ENCODE measurements at regions not wholly inside any gene's neighbourhood (a gene's known extent, or its start where the extent isn't known, plus 50 kb on each side); places are given as distances from the start of the nearest gene placed in this dataset.
"Not testable (repeated sequence)": the region's sequence is repeated elsewhere in the genome, so short reads cannot be mapped to it uniquely, and the experiment has no call there.

DNA sequence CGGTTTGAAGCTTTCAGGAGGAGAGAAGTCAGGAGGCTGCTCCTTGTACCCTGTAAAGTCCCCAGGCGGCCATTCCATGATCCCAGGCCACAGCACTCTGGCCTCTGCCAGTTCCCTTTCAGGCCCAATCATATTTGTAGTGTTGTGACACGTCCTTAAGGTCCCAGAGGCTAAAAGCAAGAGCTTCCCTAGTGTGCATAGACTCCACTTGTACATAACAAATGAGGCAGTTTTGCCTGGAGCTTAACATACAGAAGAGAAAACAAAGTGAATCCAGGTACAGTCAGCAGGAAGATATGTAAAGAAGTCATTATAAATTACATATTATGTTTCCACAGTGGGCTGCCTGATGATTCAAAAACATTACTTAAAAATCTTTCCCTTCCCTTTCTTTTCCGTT is 81.1 kb upstream of the RPH3A start:
- H3K27me3 ChIP-seq (replicated peaks; ENCODE audit: control insufficient read depth, insufficient read depth, low read length), result 0 out of 2 replicates have a peak, but pooled peaks cover 2% of the 10 kb centered on the region
- TF ChIP-seq, protein P1, sequence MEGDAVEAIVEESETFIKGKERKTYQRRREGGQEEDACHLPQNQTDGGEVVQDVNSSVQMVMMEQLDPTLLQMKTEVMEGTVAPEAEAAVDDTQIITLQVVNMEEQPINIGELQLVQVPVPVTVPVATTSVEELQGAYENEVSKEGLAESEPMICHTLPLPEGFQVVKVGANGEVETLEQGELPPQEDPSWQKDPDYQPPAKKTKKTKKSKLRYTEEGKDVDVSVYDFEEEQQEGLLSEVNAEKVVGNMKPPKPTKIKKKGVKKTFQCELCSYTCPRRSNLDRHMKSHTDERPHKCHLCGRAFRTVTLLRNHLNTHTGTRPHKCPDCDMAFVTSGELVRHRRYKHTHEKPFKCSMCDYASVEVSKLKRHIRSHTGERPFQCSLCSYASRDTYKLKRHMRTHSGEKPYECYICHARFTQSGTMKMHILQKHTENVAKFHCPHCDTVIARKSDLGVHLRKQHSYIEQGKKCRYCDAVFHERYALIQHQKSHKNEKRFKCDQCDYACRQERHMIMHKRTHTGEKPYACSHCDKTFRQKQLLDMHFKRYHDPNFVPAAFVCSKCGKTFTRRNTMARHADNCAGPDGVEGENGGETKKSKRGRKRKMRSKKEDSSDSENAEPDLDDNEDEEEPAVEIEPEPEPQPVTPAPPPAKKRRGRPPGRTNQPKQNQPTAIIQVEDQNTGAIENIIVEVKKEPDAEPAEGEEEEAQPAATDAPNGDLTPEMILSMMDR (IDR thresholded peaks at IDR 0.05; ENCODE audit: insufficient read depth, low read length, poor library complexity, severe bottlenecking), result no peak
- H3K36me3 ChIP-seq (ENCODE audit: control insufficient read depth, insufficient read depth, low read length), result no peaks in the 10 kb centered on the region
- no peak for DNase-seq (ENCODE audit: extremely low read depth, insufficient read length)
- H3K4me3 ChIP-seq (replicated peaks; ENCODE audit: low read depth, low read length), result no peak overlapping the region

DNA sequence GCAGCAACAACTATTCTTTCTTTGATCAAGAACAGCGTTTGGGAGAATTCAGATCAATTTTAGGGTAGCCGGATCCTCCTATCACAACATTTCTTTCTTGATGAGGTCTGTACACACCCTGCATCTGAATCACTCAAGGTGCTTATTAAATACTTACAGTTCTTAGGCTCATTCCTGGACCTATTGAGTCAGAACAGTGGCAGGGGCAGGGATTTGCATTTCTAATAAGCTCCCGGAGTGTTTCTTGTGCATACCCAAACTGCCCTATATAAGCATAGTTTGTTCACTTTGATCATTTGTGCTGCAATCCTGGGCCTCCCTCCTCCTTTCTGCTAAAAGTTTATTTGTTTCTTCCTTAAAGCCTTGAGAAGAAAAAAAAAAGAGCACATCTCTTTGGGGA is 80.5 kb upstream of the RPH3A start:
- no peak for DNase-seq (ENCODE audit: extremely low read depth, insufficient read length)
- Histone ChIP-seq H3K4me3 (replicated peaks; ENCODE audit: low read depth, low read length) (no peak overlapping the region), H3K36me3 (ENCODE audit: control insufficient read depth, insufficient read depth, low read length) (no peaks in the 10 kb centered on the region), H3K27me3 (replicated peaks; ENCODE audit: control insufficient read depth, insufficient read depth, low read length) (0 out of 2 replicates have a peak, but pooled peaks cover 2% of the 10 kb centered on the region)
- TF ChIP-seq, protein P1 (IDR thresholded peaks at IDR 0.05; ENCODE audit: insufficient read depth, low read length, poor library complexity, severe bottlenecking), result no peak

DNA sequence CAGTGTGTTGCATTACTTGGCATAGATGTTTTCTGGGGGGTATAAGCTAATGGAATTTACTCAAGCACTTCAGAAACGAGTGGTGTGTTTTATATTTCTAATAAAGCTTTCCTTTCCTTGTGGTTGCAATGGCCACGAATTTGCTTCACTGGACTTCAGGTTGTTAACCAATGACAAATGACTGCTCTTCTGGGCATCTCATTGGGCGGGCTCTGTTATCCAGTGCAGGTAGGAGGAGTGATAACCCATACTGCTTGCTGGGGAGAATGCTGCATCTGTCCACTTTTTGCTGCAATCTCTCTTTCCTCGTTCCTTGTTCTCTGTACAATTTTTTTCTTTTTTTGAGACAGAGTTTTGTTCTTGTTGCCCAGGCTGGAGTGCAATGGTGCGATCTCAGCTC is 80.0 kb upstream of the RPH3A start:
- Histone ChIP-seq H3K27me3 (replicated peaks; ENCODE audit: control insufficient read depth, insufficient read depth, low read length) (0 out of 2 replicates have a peak, but pooled peaks cover 2% of the 10 kb centered on the region), H3K4me3 (replicated peaks; ENCODE audit: low read depth, low read length) (no peak overlapping the region), H3K36me3 (ENCODE audit: control insufficient read depth, insufficient read depth, low read length) (no peaks in the 10 kb centered on the region)
- no peak for DNase-seq (ENCODE audit: extremely low read depth, insufficient read length)
- TF ChIP-seq, protein P1 (IDR thresholded peaks at IDR 0.05; ENCODE audit: insufficient read depth, low read length, poor library complexity, severe bottlenecking), result no peak

DNA sequence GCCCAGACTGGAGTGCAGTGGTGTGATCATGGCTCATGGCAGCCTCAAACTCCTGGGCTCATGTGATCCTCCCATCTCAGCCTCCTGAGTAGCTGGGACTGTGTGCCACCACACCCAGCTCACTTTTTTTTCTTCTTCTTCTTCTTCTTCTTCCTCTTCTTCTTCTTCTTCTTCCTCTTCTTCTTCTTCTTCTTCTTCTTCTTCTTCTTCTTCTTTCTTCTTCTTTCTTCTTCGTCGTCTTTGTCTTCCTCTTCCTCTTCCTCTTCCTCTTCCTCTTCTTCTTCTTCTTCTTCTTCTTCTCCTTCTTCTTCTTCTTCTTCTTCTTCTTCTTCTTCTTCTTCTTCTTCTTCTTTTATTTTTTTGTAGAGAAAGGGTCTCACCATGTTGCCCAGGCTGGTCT is 78.8 kb upstream of the RPH3A start:
- not testable (repeated sequence) for H3K36me3 ChIP-seq (ENCODE audit: control insufficient read depth, insufficient read depth, low read length); H3K4me3 ChIP-seq (replicated peaks; ENCODE audit: low read depth, low read length); H3K27me3 ChIP-seq (replicated peaks; ENCODE audit: control insufficient read depth, insufficient read depth, low read length); DNase-seq (ENCODE audit: extremely low read depth, insufficient read length)

DNA sequence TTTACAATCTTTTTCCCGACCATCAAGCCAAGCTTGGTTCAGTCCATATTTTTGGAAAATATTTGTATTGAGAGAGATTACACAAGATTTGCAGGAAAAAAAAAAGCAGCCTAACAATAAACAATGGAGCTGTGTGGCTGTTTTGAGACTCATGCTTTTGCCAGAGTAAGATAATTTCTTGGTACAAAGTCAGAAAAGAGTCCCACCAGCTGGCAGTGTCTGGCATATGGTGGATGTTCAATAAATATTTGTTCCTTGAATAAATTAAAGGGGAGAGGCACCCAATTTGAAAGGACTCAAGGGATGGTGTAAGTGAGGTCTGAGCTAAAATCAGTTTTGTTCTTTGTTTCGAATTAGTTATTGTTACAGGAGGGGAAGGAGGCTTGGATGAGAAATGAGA is 78.1 kb upstream of the RPH3A start:
- Histone ChIP-seq H3K36me3 (ENCODE audit: control insufficient read depth, insufficient read depth, low read length) (no peaks in the 10 kb centered on the region), H3K27me3 (replicated peaks; ENCODE audit: control insufficient read depth, insufficient read depth, low read length) (0 out of 2 replicates have a peak, but pooled peaks cover under 1% of the 10 kb centered on the region), H3K4me3 (replicated peaks; ENCODE audit: low read depth, low read length) (no peak overlapping the region)
- DNase-seq (ENCODE audit: extremely low read depth, insufficient read length), result no peak
- TF ChIP-seq, protein P1 (IDR thresholded peaks at IDR 0.05; ENCODE audit: insufficient read depth, low read length, poor library complexity, severe bottlenecking), result no peak

DNA sequence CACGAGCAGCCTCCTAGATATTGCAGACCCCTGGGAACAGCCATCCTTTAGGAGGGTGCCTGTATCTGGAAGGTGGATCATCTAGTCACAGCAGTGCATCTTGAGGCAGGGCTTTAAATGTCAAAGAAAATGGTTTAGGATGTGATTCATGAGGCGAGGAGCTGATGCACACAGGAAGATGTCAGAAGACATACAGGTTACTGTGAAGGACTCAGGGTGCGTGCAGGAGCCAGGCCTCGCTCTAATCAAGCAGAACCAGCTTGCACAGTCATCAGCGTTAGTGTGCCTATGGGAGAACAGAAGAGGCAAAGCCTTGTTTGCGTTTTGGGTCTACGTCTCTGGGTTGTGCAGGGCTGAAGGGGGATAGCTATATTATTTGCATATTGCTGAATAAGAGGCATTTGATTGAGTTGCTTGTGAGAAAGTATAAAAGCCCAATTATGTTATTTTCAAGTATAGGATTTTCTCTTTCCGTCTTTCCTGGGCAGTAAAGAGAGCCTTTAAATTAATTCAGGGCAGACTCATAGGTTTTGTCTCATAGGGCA is 77.3 kb upstream of the RPH3A start:
- Histone ChIP-seq H3K36me3 (ENCODE audit: control insufficient read depth, insufficient read depth, low read length) (no peaks in the 10 kb centered on the region), H3K27me3 (replicated peaks; ENCODE audit: control insufficient read depth, insufficient read depth, low read length) (no peaks in the 10 kb centered on the region), H3K4me3 (replicated peaks; ENCODE audit: low read depth, low read length) (no peak overlapping the region)
- no peak for DNase-seq (ENCODE audit: extremely low read depth, insufficient read length)
- TF ChIP-seq, protein P1 (IDR thresholded peaks at IDR 0.05; ENCODE audit: insufficient read depth, low read length, poor library complexity, severe bottlenecking), result no peak
